ENCODE measurements at regions not wholly inside any gene's neighbourhood (a gene's known extent, or its start where the extent isn't known, plus 50 kb on each side); places are given as distances from the start of the nearest gene placed in this dataset.

GRCh38 chr9:87249029-87249428, 248.6 kb upstream of the DAPK1 start:
- WGBS, 2 experiments = 89 to 94% methylated on average over 3 of the region's 3 CpGs
- H3K4me1 ChIP-seq (ENCODE audit: control insufficient read depth, insufficient read depth, low read length) = no peaks in the 10 kb centered on the region
- H3K36me3 ChIP-seq (ENCODE audit: control insufficient read depth, insufficient read depth, low read length) = no peaks in the 10 kb centered on the region
- no peak overlapping the region for H3K4me3 ChIP-seq (ENCODE audit: insufficient read depth, low read depth, low read length)
- no peak overlapping the region for H3K27ac ChIP-seq (ENCODE audit: insufficient read depth, low read depth, low read length, poor library complexity, severe bottlenecking)
- H3K9me3 ChIP-seq (ENCODE audit: control insufficient read depth, low read length) = no peaks in the 10 kb centered on the region
- H3K27me3 ChIP-seq (ENCODE audit: control insufficient read depth, insufficient read depth, low read length, poor library complexity, severe bottlenecking) = no peaks in the 10 kb centered on the region

GRCh38 chr9:87250205-87250604, 247.5 kb upstream of the DAPK1 start:
- no peaks in the 10 kb centered on the region for H3K36me3 ChIP-seq (ENCODE audit: control insufficient read depth, insufficient read depth, low read length)
- H3K9me3 ChIP-seq (ENCODE audit: control insufficient read depth, low read length) = no peaks in the 10 kb centered on the region
- H3K27me3 ChIP-seq (ENCODE audit: control insufficient read depth, insufficient read depth, low read length, poor library complexity, severe bottlenecking) = no peaks in the 10 kb centered on the region
- 93 to 96% methylated on average over 1 of the region's 1 CpG for WGBS, 2 experiments
- H3K4me3 ChIP-seq (ENCODE audit: insufficient read depth, low read depth, low read length) = no peak overlapping the region
- no peak overlapping the region for H3K27ac ChIP-seq (ENCODE audit: insufficient read depth, low read depth, low read length, poor library complexity, severe bottlenecking)
- H3K4me1 ChIP-seq (ENCODE audit: control insufficient read depth, insufficient read depth, low read length) = no peaks in the 10 kb centered on the region

- Histone ChIP-seq H3K36me3 (ENCODE audit: control insufficient read depth, insufficient read depth, low read length) (no peaks in the 10 kb centered on the region), H3K9me3 (ENCODE audit: control insufficient read depth, low read length) (no peaks in the 10 kb centered on the region), H3K27ac (ENCODE audit: insufficient read depth, low read depth, low read length, poor library complexity, severe bottlenecking) (no peak overlapping the region), H3K4me3 (ENCODE audit: insufficient read depth, low read depth, low read length) (no peak overlapping the region), H3K4me1 (ENCODE audit: control insufficient read depth, insufficient read depth, low read length) (no peaks in the 10 kb centered on the region), H3K27me3 (ENCODE audit: control insufficient read depth, insufficient read depth, low read length, poor library complexity, severe bottlenecking) (no peaks in the 10 kb centered on the region)
- 86 to 93% methylated on average over 11 of the region's 11 CpGs for WGBS, 2 experiments
These were observed 242.1 kb upstream of the DAPK1 start for GRCh38 chr9:87255431-87256155.

GRCh38 chr9:87256973-87257372, 240.7 kb upstream of the DAPK1 start:
- H3K36me3 ChIP-seq (ENCODE audit: control insufficient read depth, insufficient read depth, low read length) = no peaks in the 10 kb centered on the region
- H3K4me3 ChIP-seq (ENCODE audit: insufficient read depth, low read depth, low read length) = no peak overlapping the region
- no peaks in the 10 kb centered on the region for H3K4me1 ChIP-seq (ENCODE audit: control insufficient read depth, insufficient read depth, low read length)
- no peaks in the 10 kb centered on the region for H3K9me3 ChIP-seq (ENCODE audit: control insufficient read depth, low read length)
- H3K27me3 ChIP-seq (ENCODE audit: control insufficient read depth, insufficient read depth, low read length, poor library complexity, severe bottlenecking) = no peaks in the 10 kb centered on the region
- no peak overlapping the region for H3K27ac ChIP-seq (ENCODE audit: insufficient read depth, low read depth, low read length, poor library complexity, severe bottlenecking)

GRCh38 chr9:87259543-87260518, 237.8 kb upstream of the DAPK1 start:
- Histone ChIP-seq H3K4me1 (ENCODE audit: control insufficient read depth, insufficient read depth, low read length) (no peaks in the 10 kb centered on the region), H3K27me3 (ENCODE audit: control insufficient read depth, insufficient read depth, low read length, poor library complexity, severe bottlenecking) (no peaks in the 10 kb centered on the region), H3K27ac (ENCODE audit: insufficient read depth, low read depth, low read length, poor library complexity, severe bottlenecking) (no peak overlapping the region), H3K4me3 (ENCODE audit: insufficient read depth, low read depth, low read length) (no peak overlapping the region), H3K36me3 (ENCODE audit: control insufficient read depth, insufficient read depth, low read length) (no peaks in the 10 kb centered on the region), H3K9me3 (ENCODE audit: control insufficient read depth, low read length) (no peaks in the 10 kb centered on the region)
- WGBS, 2 experiments = 84% methylated on average over 18 to 20 of the region's 20 CpGs

GRCh38 chr9:87263291-87263690, 234.4 kb upstream of the DAPK1 start:
- Histone ChIP-seq H3K4me1 (ENCODE audit: control insufficient read depth, insufficient read depth, low read length) (no peaks in the 10 kb centered on the region), H3K36me3 (ENCODE audit: control insufficient read depth, insufficient read depth, low read length) (no peaks in the 10 kb centered on the region), H3K4me3 (ENCODE audit: insufficient read depth, low read depth, low read length) (no peak overlapping the region), H3K9me3 (ENCODE audit: control insufficient read depth, low read length) (no peaks in the 10 kb centered on the region), H3K27ac (ENCODE audit: insufficient read depth, low read depth, low read length, poor library complexity, severe bottlenecking) (no peak overlapping the region), H3K27me3 (ENCODE audit: control insufficient read depth, insufficient read depth, low read length, poor library complexity, severe bottlenecking) (no peaks in the 10 kb centered on the region)
- WGBS, 2 experiments = 53 to 55% methylated on average over 9 of the region's 9 CpGs

GRCh38 chr9:87266697-87267096, 231.0 kb upstream of the DAPK1 start:
- peaks cover 11% of the 10 kb centered on the region for H3K4me1 ChIP-seq (ENCODE audit: control insufficient read depth, insufficient read depth, low read length)
- no peak overlapping the region for H3K27ac ChIP-seq (ENCODE audit: insufficient read depth, low read depth, low read length, poor library complexity, severe bottlenecking)
- H3K36me3 ChIP-seq (ENCODE audit: control insufficient read depth, insufficient read depth, low read length) = no peaks in the 10 kb centered on the region
- H3K4me3 ChIP-seq (ENCODE audit: insufficient read depth, low read depth, low read length) = no peak overlapping the region
- no peaks in the 10 kb centered on the region for H3K9me3 ChIP-seq (ENCODE audit: control insufficient read depth, low read length)
- H3K27me3 ChIP-seq (ENCODE audit: control insufficient read depth, insufficient read depth, low read length, poor library complexity, severe bottlenecking) = no peaks in the 10 kb centered on the region
- 83 to 100% methylated on average over 1 of the region's 1 CpG for WGBS, 2 experiments

- WGBS, 2 experiments = 93 to 94% methylated on average over 15 of the region's 15 CpGs
- no peak overlapping the region for H3K27ac ChIP-seq (ENCODE audit: insufficient read depth, low read depth, low read length, poor library complexity, severe bottlenecking)
- peaks cover 11% of the 10 kb centered on the region for H3K4me1 ChIP-seq (ENCODE audit: control insufficient read depth, insufficient read depth, low read length)
- no peaks in the 10 kb centered on the region for H3K9me3 ChIP-seq (ENCODE audit: control insufficient read depth, low read length)
- no peaks in the 10 kb centered on the region for H3K27me3 ChIP-seq (ENCODE audit: control insufficient read depth, insufficient read depth, low read length, poor library complexity, severe bottlenecking)
- no peaks in the 10 kb centered on the region for H3K36me3 ChIP-seq (ENCODE audit: control insufficient read depth, insufficient read depth, low read length)
- no peak overlapping the region for H3K4me3 ChIP-seq (ENCODE audit: insufficient read depth, low read depth, low read length)
These were observed 230.2 kb upstream of the DAPK1 start for GRCh38 chr9:87267251-87268070.

GRCh38 chr9:87269296-87270176, 228.1 kb upstream of the DAPK1 start:
- H3K9me3 ChIP-seq (ENCODE audit: control insufficient read depth, low read length) = no peaks in the 10 kb centered on the region
- H3K36me3 ChIP-seq (ENCODE audit: control insufficient read depth, insufficient read depth, low read length) = no peaks in the 10 kb centered on the region
- H3K4me1 ChIP-seq (ENCODE audit: control insufficient read depth, insufficient read depth, low read length) = peaks cover 11% of the 10 kb centered on the region
- H3K27ac ChIP-seq (ENCODE audit: insufficient read depth, low read depth, low read length, poor library complexity, severe bottlenecking) = no peak overlapping the region
- 94% methylated on average over 5 of the region's 7 CpGs; no CpG with 5 or more reads in 1 of the 2 experiments for WGBS, 2 experiments
- no peaks in the 10 kb centered on the region for H3K27me3 ChIP-seq (ENCODE audit: control insufficient read depth, insufficient read depth, low read length, poor library complexity, severe bottlenecking)
- no peak overlapping the region for H3K4me3 ChIP-seq (ENCODE audit: insufficient read depth, low read depth, low read length)

All from ectodermal cell (in vitro differentiated cells).